DND-41 (cell line): ENCODE measurements at regions not wholly inside any gene's neighbourhood (a gene's known extent, or its start where the extent isn't known, plus 50 kb on each side); places are given as distances from the start of the nearest gene placed in this dataset.

ENCODE experiments used
- EZH2 ChIP-seq: IDR thresholded peaks from 3 replicates; pipeline ENCODE4 v1.6.1; 2012; ENCODE audit warnings: borderline replicate concordance, low read depth, mild to moderate bottlenecking, moderate library complexity, low read length, inconsistent platforms; ENCODE audit not compliant: severe bottlenecking
- TF ChIP-seq, protein P1 (sequence below): IDR thresholded peaks from 2 replicates; pipeline ENCODE4 v1.5.1; 2012; ENCODE audit warnings: borderline replicate concordance, low read length, moderate library complexity, mild to moderate bottlenecking; ENCODE audit not compliant: poor library complexity, severe bottlenecking; ENCODE audit errors: extremely low read depth

DNA sequence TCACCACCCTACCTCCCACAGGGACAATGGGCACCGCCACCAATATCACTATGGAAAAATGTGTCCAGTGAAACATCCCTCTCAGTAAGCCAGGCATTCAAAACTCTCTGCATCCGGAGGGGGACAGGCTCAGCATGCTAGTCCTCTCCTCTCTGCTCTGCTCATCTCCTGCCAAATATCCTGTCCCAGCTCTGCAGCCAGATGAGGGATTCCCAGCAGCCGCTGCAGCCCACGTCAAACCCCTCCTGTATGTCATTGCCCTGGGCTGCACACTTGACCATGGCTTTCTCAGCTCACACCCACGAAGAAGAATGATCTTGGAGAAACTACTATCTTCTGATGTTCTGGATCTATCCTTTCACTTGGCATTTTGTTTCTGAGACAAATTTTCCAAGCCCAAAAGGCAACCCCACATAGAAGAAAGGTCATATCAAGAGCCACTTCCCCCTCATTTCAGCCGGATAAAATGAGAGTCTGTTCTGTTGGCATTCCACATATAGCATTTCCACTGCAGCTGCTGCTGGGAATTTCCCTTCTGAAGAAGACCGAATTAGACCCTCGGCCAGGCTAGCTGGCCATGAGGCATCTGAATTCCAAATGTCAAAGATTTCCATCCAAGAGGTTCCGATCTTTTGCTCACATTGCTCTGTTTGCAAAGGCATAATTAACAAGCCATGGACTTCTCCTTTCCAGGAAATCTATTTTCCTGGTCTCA is 338.0 kb downstream of the ACTL7B start:
- TF ChIP-seq, protein P1, sequence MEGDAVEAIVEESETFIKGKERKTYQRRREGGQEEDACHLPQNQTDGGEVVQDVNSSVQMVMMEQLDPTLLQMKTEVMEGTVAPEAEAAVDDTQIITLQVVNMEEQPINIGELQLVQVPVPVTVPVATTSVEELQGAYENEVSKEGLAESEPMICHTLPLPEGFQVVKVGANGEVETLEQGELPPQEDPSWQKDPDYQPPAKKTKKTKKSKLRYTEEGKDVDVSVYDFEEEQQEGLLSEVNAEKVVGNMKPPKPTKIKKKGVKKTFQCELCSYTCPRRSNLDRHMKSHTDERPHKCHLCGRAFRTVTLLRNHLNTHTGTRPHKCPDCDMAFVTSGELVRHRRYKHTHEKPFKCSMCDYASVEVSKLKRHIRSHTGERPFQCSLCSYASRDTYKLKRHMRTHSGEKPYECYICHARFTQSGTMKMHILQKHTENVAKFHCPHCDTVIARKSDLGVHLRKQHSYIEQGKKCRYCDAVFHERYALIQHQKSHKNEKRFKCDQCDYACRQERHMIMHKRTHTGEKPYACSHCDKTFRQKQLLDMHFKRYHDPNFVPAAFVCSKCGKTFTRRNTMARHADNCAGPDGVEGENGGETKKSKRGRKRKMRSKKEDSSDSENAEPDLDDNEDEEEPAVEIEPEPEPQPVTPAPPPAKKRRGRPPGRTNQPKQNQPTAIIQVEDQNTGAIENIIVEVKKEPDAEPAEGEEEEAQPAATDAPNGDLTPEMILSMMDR = no peak
- TF ChIP-seq EZH2 = no peak
